Naive B cell (primary cell): ENCODE measurements at regions not wholly inside any gene's neighbourhood (a gene's known extent, or its start where the extent isn't known, plus 50 kb on each side); places are given as distances from the start of the nearest gene placed in this dataset.

Experiments used
- ATAC-seq, 2 donors: fragments of 150-1000 bp; cut with Tn5 transposase; 2 replicates each; pipeline ENCODE4 v1.10.0; 2021; ENCODE audit warnings: low read depth in 2 of 2, mild to moderate bottlenecking in 2 of 2, moderate library complexity in 2 of 2
- DNase-seq: peaks from one replicate; pipeline ENCODE4 v3.0.0; 2022
- H3K27ac Mint-ChIP-seq, 6 donors: one replicate each; pipeline ENCODE4 v1.8.0; 2020 to 2022; ENCODE audit warnings: mild to moderate bottlenecking in 6 of 6, mixed read lengths in 6 of 6, moderate library complexity in 5 of 6, inconsistent platforms in 2 of 6
- H3K27me3 Mint-ChIP-seq, 3 donors: one replicate each; pipeline ENCODE4 v1.8.0; 2021 to 2022; ENCODE audit warnings: mixed read lengths in 3 of 3, mild to moderate bottlenecking in 1 of 3
- H3K36me3 Mint-ChIP-seq, 2 donors: one replicate each; pipeline ENCODE4 v1.8.0; 2020 to 2022; ENCODE audit warnings: mixed read lengths in 2 of 2, inconsistent platforms in 1 of 2, mild to moderate bottlenecking in 1 of 2
- H3K4me1 Mint-ChIP-seq, 3 donors: one replicate each; pipeline ENCODE4 v1.8.0; 2020 to 2022; ENCODE audit warnings: mixed read lengths in 3 of 3, inconsistent platforms in 1 of 3, mild to moderate bottlenecking in 1 of 3, moderate library complexity in 1 of 3
- H3K4me3 Mint-ChIP-seq, 8 donors: one replicate each; pipeline ENCODE4 v1.8.0; 2020 to 2022; ENCODE audit warnings: mild to moderate bottlenecking in 8 of 8, mixed read lengths in 8 of 8, moderate library complexity in 8 of 8, inconsistent platforms in 2 of 8
- H3K9me3 Mint-ChIP-seq, 7 donors: one replicate each; pipeline ENCODE4 v1.8.0; 2020 to 2022; ENCODE audit warnings: mixed read lengths in 7 of 7, mild to moderate bottlenecking in 5 of 7, inconsistent platforms in 2 of 7, moderate library complexity in 1 of 7

DNA sequence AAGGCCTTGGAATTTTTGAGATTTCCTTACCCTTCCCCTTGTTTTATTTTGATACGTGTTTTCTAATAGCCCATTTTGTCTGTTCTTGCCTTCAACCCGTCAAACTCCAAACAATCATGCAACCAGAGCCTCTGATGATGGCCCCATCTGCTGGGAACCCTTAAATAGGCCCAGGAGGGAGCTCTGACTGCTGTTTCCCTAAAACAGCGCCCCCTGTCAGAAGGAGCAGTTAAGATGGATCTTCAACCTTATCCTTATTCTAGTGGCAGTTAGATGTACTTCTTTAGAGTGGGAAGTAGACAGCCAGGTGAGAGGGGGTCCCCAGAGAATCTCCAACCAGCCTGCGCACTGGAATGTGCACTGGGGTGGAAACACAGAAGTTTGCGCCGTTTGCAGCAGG is 1031.0 kb upstream of the PCDH9 start:
- ATAC-seq (no peak), DNase-seq (no peak)
- H3K27ac Mint-ChIP-seq, result no peak overlapping the region
- H3K9me3 Mint-ChIP-seq, result peaks cover 0 to 7% (median 4%) of the 10 kb centered on the region in 7 donors
- no peaks in the 10 kb centered on the region for H3K27me3 Mint-ChIP-seq
- H3K4me1 Mint-ChIP-seq, result no peaks in the 10 kb centered on the region
- no peaks in the 10 kb centered on the region for H3K36me3 Mint-ChIP-seq
- H3K4me3 Mint-ChIP-seq, result peak overlapping the region in 2 of 8 donors; percentile 52 to 53

DNA sequence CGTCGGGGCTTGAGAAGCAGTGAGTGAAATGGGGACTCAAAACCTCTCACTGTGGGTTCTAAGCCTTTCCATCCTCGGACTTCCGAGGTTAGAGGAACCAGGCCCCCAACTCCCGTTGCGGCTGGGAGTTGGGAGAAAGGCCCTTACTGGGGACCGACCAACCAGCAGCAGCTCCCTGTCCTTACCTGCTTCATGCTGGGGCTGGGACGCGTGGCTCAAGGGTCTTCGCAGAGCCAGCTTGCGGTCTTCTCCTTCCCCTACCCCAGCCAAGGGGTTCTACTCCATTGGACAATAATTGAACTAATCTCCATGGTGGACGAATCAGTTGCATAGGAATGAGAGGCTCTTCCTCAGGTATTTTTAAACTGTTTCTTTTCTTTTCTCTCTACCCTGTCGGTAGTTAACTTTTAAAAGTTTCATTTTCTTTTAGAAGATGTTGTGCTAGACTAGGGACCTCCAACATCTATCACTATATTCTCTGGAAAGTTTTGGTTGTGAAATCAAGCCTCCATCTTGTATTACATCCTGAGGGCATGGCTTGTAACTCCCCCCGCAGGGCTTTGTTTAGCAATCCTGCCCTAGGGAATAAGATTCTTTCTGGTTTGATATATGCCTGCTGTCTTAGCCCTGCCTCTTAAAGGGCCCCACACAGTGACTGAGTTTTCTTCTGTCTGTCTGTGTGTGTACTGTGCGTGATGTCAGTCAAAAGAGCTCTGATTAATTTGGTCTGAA is 1027.1 kb upstream of the PCDH9 start:
- Mint-ChIP-seq H3K27me3 (no peaks in the 10 kb centered on the region), H3K27ac (no peak overlapping the region), H3K4me3 (no peak overlapping the region), H3K4me1 (no peaks in the 10 kb centered on the region), H3K36me3 (no peaks in the 10 kb centered on the region), H3K9me3 (peaks cover 0 to 7% (median 3%) of the 10 kb centered on the region in 7 donors)
- ATAC-seq, result no peak
- DNase-seq, result no peak

DNA sequence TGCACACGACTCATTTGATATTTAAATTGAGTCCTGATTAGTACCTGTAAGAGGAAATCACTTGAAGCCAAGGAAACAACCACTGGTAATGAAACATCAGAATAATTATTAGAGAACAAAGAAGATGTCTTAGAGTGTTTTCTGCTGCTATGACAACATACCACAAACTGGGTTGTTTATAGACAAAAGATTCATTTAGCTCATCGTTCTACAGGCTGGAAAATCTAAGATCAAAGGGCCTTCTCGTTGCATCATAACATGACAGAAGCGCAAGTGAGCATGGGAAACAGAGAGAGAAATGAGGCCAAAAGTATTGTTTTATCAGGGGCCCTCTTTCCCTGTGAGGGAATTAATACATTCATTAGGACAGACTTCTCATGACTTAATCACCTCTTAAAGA is 1024.0 kb upstream of the PCDH9 start:
- Mint-ChIP-seq H3K4me1 (no peaks in the 10 kb centered on the region), H3K4me3 (no peak overlapping the region), H3K36me3 (no peaks in the 10 kb centered on the region), H3K9me3 (peaks cover 0 to 7% (median 3%) of the 10 kb centered on the region in 7 donors), H3K27me3 (no peaks in the 10 kb centered on the region), H3K27ac (no peak overlapping the region)
- ATAC-seq (no peak), DNase-seq (no peak)

DNA sequence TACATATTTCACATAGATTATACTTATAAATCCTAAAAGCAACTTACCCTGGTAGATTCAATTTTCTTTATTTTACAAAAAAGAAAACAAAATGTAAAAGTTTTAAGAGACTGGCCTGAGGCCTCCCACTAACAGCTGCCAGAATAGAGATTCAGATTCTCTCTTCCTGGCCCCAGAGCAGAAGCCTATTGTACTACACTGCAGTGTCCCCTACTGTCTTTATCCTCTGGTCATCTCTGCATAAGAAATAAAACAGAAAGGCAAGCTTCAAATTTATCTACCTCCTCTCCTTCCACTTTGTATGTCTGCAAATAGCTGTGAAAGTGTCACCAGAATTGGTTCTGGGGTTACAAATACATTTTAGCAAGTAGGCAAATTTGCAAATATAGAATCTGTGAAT is 1004.1 kb upstream of the PCDH9 start:
- H3K4me1 Mint-ChIP-seq, result no peaks in the 10 kb centered on the region
- H3K4me3 Mint-ChIP-seq, result no peak overlapping the region
- peak overlapping the region in 1 of 6 donors; percentile 33 for H3K27ac Mint-ChIP-seq
- H3K36me3 Mint-ChIP-seq, result no peaks in the 10 kb centered on the region
- ATAC-seq, result no peak
- DNase-seq, result no peak
- H3K27me3 Mint-ChIP-seq, result no peaks in the 10 kb centered on the region
- H3K9me3 Mint-ChIP-seq, result peaks cover 0 to 4% (median 2%) of the 10 kb centered on the region in 7 donors

DNA sequence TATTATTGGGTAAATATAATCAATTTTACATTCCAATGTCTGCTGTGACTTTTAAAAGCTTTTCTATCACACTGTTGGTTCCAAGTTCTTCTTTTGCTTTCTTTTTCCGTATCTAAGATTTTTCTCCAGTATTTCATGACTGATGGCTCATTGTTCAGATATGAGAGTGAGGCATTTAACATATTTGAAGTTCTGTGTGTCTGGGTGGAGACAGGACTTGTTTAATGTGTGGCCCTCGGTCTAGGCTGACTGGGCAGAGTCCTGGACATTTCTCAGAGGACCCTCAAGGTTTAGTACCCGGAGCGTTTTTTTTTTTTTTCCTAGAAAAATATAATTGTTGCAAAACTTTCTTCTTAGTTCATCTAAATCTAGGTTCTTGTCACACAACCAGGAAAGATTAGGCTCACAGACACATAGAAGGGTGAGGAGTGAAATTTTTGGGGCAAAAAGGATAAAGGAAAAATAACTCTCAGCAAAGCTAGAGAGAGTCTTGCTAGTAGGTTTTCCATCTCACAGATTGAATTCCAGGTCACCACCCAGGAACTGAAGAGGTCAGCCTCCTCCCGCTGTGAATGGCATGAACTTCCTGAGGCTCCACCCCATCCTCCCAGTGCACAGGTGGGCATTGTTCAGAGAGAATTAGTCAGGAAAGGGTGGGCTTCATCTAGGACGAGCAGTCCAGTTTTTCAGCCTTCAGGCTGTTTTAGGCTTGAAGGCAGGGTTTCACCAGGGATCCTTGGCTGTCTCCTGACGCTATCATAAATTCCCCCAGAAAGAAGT is 1002.4 kb upstream of the PCDH9 start:
- Mint-ChIP-seq H3K27ac (no peak overlapping the region), H3K36me3 (no peaks in the 10 kb centered on the region), H3K4me1 (no peaks in the 10 kb centered on the region), H3K9me3 (peaks cover 0 to 10% (median 2%) of the 10 kb centered on the region in 7 donors), H3K27me3 (no peaks in the 10 kb centered on the region), H3K4me3 (no peak overlapping the region)
- ATAC-seq, result no peak
- no peak for DNase-seq

DNA sequence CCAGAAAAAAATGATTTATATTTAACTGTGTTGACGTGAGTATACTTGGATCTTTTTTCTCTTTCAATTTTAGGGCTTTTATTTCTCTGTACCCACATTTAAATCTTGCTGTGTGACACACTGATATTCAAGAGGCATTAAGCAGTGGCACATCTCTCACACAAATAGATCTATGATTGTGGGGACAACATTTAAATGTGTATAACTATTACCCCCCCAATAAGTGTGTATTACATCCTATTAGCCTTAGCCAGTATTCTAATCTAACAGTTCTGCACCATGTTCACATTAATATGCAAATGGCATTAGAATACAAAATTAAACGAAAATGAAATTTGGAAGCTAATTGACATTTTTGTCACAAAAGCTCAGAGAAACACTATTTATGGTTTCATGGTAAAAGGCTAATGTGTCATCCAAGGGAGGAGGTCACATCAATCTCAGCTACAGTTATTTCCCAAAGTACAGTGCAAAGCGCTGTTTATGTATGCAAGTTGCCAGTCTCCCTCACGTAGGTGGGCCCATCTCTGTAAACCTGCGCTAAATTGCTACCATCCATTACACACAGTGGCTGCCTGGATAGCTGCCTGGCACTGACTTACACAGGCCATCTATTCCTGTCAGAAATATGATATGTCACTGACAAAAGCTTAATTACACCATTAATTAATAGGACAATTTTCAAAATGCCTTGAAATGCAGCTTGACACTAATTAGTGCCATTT is 984.7 kb upstream of the PCDH9 start:
- Mint-ChIP-seq H3K27me3 (no peaks in the 10 kb centered on the region), H3K4me3 (no peak overlapping the region), H3K27ac (no peak overlapping the region), H3K9me3 (peaks cover 1 to 17% (median 4%) of the 10 kb centered on the region in 7 donors), H3K36me3 (no peaks in the 10 kb centered on the region), H3K4me1 (no peaks in the 10 kb centered on the region)
- ATAC-seq (no peak), DNase-seq (no peak)

DNA sequence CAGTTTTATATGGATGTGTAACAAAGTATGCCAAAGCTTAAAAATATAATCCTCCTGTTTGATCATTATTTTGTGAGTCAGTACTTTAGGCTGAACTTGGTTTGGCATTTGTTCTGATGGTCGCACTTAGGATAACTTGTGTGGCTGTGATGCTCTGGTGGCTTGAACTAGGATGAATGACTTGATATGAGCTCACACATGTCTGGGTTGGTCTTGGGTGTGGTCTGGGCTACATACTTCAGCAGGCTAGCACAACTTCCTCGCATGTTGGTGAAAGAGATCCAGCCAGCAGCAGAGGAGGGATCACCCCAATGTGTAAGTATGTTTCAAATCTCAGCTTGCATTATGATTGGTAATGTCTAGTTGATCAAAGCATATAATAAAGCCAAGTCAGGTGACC is 969.1 kb upstream of the PCDH9 start:
- no peaks in the 10 kb centered on the region for H3K4me1 Mint-ChIP-seq
- no peaks in the 10 kb centered on the region for H3K27me3 Mint-ChIP-seq
- DNase-seq (no peak), ATAC-seq (no peak)
- peaks cover 0 to 4% (median 0%) of the 10 kb centered on the region in 7 donors for H3K9me3 Mint-ChIP-seq
- H3K36me3 Mint-ChIP-seq, result no peaks in the 10 kb centered on the region
- no peak overlapping the region for H3K4me3 Mint-ChIP-seq
- no peak overlapping the region for H3K27ac Mint-ChIP-seq

DNA sequence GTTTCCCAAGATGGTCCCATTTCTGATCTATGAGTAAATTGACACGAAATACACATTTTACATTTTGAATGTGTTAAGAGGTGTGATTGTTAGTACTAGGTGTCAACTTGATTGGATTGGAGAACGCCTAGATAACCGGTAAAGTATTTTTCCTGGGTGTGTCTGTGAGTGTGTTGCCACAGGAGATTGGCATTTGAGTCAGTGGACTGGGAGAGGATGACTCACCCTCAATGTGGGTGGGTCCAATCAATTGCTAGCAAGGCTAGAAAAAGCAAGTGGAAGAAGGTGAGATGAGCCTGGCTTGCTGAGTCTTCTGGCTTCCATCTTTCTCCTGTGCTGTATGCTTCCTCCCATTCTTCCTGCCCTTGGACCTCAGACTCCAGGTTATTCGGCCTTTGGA is 960.7 kb upstream of the PCDH9 start:
- H3K4me3 Mint-ChIP-seq, result no peak overlapping the region
- H3K4me1 Mint-ChIP-seq, result no peaks in the 10 kb centered on the region
- H3K27ac Mint-ChIP-seq, result no peak overlapping the region
- H3K36me3 Mint-ChIP-seq, result no peaks in the 10 kb centered on the region
- ATAC-seq (no peak), DNase-seq (no peak)
- H3K9me3 Mint-ChIP-seq, result peaks cover 0 to 6% (median 0%) of the 10 kb centered on the region in 7 donors
- H3K27me3 Mint-ChIP-seq, result no peaks in the 10 kb centered on the region

DNA sequence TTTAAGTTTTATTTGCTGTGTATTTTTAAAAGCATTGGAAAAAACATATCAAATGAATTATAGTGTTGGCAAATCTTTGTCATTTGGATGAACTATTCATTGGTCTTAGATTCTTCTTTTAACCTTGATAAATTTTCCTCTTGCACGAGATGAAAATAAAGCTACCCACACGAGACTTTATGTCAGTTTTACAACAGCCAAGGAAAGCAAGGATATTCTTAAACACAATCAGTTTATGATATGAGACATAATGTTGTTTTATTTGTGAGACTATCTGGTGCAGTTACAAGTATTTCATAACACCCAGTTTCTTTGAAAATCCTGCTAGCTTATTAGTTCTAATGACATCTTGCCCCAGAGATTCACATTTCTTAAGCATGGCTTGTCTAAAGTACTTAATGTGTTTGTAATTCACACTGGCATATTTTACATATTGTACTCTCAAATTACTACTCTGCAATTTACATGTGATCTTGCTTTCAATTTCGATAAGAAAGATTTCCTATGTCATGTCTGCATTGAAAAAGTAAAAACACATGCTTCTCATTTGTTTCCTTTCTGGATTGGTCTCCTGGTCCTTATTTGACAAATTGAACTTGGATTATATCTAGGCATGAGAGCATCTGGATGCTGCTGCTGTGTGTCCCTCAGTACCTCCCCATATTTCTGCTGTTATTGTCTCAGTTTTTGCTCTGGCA is 955.5 kb upstream of the PCDH9 start:
- Mint-ChIP-seq H3K4me1 (no peaks in the 10 kb centered on the region), H3K27me3 (no peaks in the 10 kb centered on the region), H3K36me3 (no peaks in the 10 kb centered on the region), H3K4me3 (no peak overlapping the region), H3K9me3 (peaks cover 0 to 4% (median 0%) of the 10 kb centered on the region in 7 donors), H3K27ac (no peak overlapping the region)
- DNase-seq (no peak), ATAC-seq (no peak)

DNA sequence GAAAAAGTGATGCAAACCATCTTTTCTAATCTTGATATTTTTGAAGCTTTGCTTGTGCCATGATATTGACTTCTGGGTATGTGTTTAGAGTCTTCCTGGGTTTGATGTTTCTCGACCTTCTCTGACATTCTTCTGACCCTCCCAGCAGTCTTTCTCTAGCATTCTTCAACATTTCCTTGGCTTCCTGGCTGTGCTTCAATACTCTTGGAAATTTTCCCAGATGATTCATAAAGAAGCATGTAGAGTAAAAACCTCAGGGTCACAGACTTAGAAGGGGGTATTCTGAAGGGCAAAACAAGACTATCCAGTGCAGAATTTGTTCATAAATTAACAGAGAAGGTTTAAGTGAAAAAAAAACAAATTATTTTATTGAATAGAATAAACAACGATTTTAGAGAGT is 946.3 kb upstream of the PCDH9 start:
- DNase-seq (no peak), ATAC-seq (no peak)
- Mint-ChIP-seq H3K27me3 (no peaks in the 10 kb centered on the region), H3K4me3 (no peak overlapping the region), H3K27ac (no peak overlapping the region), H3K9me3 (peaks cover 1 to 22% (median 4%) of the 10 kb centered on the region in 7 donors), H3K4me1 (no peaks in the 10 kb centered on the region), H3K36me3 (no peaks in the 10 kb centered on the region)

DNA sequence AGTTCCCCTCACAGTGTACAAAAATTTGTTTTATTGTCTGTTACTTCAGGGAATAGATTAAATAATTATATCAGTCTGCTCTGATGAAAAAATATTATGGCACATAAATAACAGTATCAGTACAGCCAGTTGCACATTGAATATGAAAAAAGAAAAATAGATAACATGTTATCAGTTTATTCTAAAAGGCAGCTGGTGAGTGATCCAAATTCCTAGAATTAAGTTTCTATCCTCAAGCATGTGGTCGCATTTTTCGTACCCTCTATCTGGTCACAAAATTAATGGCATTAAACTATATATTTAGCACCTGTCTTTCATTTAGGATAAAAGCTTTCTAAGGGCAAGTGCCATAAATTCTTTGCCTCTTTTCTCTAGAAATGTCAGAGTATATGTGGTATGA is 944.8 kb upstream of the PCDH9 start:
- Mint-ChIP-seq H3K36me3 (no peaks in the 10 kb centered on the region), H3K27me3 (no peaks in the 10 kb centered on the region), H3K9me3 (peaks cover 1 to 23% (median 4%) of the 10 kb centered on the region in 7 donors), H3K4me3 (no peak overlapping the region), H3K4me1 (no peaks in the 10 kb centered on the region), H3K27ac (no peak overlapping the region)
- DNase-seq (no peak), ATAC-seq (no peak)

DNA sequence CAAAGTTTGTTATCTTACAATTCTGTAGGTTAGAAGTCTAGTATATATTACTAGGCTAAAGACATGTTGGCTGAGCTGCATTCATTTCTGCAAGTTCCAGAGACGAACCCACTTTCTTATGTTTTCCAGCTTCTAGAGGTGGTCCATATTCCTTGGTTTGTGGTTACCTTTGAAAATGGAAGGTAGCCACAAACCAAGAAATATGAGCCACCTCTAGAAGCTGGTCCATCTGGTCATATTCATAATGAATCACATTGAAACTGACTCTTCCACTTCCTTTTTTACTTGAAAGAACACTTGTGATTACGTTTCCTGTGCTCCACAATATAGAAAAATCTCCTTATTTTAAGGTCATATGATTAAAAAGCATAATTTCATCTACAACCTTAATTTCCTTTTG is 943.0 kb upstream of the PCDH9 start:
- Mint-ChIP-seq H3K36me3 (no peaks in the 10 kb centered on the region), H3K4me1 (no peaks in the 10 kb centered on the region), H3K9me3 (peaks cover 1 to 18% (median 3%) of the 10 kb centered on the region in 7 donors), H3K27me3 (no peaks in the 10 kb centered on the region), H3K4me3 (no peak overlapping the region), H3K27ac (no peak overlapping the region)
- ATAC-seq, result no peak
- no peak for DNase-seq

DNA sequence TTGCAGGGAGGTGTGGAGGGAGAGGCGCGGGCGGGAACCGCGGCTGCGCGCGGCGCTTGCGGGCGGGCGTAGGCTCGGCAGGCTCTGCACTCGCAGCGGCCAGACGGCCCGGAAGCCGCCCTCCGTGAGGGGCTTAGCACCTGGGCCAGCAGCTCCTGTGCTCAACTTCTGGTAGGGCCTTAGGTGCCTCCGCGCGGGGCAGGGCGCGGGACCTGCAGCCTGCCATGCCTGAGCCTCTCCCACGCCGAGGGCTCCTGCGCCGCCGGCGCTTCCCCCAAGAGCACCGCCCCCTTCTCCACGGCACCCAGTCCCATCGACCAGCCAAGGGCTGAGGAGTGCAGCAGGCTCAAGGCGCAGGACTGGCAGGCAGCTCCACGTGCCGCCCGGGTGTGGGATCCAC is 940.8 kb upstream of the PCDH9 start:
- H3K27ac Mint-ChIP-seq, result no peak overlapping the region
- no peaks in the 10 kb centered on the region for H3K27me3 Mint-ChIP-seq
- ATAC-seq (no peak), DNase-seq (no peak)
- H3K4me3 Mint-ChIP-seq, result no peak overlapping the region
- peaks cover 0 to 12% (median 1%) of the 10 kb centered on the region in 7 donors for H3K9me3 Mint-ChIP-seq
- H3K4me1 Mint-ChIP-seq, result no peaks in the 10 kb centered on the region
- H3K36me3 Mint-ChIP-seq, result no peaks in the 10 kb centered on the region
